ENCODE measurements at regions not wholly inside any gene's neighbourhood (a gene's known extent, or its start where the extent isn't known, plus 50 kb on each side); places are given as distances from the start of the nearest gene placed in this dataset.
"Not testable (repeated sequence)": the region's sequence is repeated elsewhere in the genome, so short reads cannot be mapped to it uniquely, and the experiment has no call there.

DNA sequence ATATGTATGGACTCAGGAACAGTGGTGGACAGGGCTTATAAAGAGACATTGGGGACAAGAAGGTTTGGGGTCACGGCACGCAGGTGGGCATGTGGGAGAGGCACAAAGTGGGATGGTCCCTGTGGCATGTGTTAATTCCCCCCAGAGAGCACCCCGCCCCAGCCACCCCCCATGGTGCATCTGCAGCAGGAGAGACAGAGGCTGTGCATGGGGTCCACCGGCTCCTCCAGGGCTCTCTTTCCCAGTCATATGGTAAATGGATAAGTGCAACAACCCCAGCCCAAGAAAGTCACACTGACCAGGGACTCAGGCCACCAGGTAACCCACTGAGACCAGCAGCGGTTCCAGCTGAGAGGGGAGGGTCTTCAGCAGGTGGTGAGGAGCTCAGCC, 242.1 kb downstream of the BCL11B start:
- H3K4me2 ChIP-seq (ENCODE audit: low read length) = no peak overlapping the region
- H3K9ac ChIP-seq (ENCODE audit: low read depth, low read length) = no peak overlapping the region
- H3K36me3 ChIP-seq (ENCODE audit: insufficient read depth, low read length) = no peaks in the 10 kb centered on the region
- H3K4me1 ChIP-seq (ENCODE audit: control insufficient read depth, insufficient read depth, low read length) = no peaks in the 10 kb centered on the region
- no peak overlapping the region for H3K4me3 ChIP-seq (ENCODE audit: low read length)
- no peaks in the 10 kb centered on the region for H3K9me3 ChIP-seq (replicated peaks; ENCODE audit: low read length)
- H3K27me3 ChIP-seq (ENCODE audit: control insufficient read depth, insufficient read depth, low read length) = no peaks in the 10 kb centered on the region

DNA sequence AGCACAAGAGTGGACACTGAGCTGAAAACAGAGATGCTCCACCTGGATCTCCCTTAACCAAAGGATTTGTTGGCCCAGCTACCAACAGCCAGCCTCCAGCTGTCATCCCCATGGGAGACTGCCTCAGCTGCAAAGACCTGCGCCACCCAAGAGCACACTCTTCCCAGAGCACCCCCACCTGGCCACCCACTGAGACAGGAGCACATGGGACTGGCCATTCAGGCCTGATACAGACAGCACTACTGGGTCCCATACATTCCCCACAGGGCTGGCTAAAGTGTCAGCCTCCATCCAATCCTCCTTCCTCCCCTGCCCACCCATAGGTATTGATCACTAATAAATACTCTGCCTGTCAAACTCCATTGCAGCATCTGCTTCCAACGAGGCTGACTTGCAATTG, 241.5 kb downstream of the BCL11B start:
- Histone ChIP-seq H3K9ac (ENCODE audit: low read depth, low read length) (no peak overlapping the region), H3K4me2 (ENCODE audit: low read length) (no peak overlapping the region), H3K9me3 (replicated peaks; ENCODE audit: low read length) (no peaks in the 10 kb centered on the region), H3K4me1 (ENCODE audit: control insufficient read depth, insufficient read depth, low read length) (peaks cover 5% of the 10 kb centered on the region), H3K27me3 (ENCODE audit: control insufficient read depth, insufficient read depth, low read length) (no peaks in the 10 kb centered on the region), H3K36me3 (ENCODE audit: insufficient read depth, low read length) (no peaks in the 10 kb centered on the region), H3K4me3 (ENCODE audit: low read length) (no peak overlapping the region)

DNA sequence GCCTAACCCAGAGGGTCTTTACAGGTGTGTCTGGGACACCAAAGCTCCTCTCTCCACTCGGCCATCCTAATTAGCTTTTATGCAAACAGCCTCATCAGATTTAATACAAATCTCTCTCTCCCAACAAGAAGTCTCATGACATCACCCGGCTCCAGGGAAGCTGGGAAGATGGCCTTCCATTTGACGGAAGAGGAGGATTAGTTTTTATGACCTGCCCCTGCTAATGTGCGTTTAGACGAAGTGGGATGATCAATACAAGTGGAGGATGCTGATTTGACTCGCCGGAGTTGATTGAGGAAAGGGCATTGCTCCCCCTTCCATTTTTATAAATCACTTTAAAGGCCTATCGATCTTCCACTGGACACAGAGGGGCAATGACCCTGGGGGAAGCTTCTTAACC, 239.2 kb downstream of the BCL11B start:
- Histone ChIP-seq H3K36me3 (ENCODE audit: insufficient read depth, low read length) (no peaks in the 10 kb centered on the region), H3K9me3 (replicated peaks; ENCODE audit: low read length) (no peaks in the 10 kb centered on the region), H3K4me1 (ENCODE audit: control insufficient read depth, insufficient read depth, low read length) (peaks cover 16% of the 10 kb centered on the region), H3K27me3 (ENCODE audit: control insufficient read depth, insufficient read depth, low read length) (no peaks in the 10 kb centered on the region), H3K4me3 (ENCODE audit: low read length) (no peak overlapping the region), H3K4me2 (ENCODE audit: low read length) (no peak overlapping the region), H3K9ac (ENCODE audit: low read depth, low read length) (no peak overlapping the region)

DNA sequence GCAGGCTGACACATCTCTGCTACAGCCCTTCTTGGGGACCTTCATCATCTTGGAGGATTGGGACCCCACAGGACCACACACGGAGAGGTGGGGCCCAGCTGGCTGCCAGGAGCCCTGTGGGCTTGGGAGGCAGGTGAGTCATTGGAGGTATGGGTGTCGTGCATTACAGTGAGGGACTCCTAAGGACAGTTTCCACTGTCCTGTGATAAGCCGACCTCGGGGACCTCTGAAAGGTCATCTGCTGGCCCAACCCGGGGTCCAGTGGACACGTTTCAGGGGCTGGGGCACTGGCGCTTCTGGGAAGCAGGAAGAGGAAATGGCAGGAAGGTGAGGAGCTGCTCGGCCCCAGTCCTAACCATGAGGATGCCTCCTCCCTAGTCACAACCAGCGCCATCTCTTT, 238.0 kb downstream of the BCL11B start:
- H3K27me3 ChIP-seq (ENCODE audit: control insufficient read depth, insufficient read depth, low read length) = no peaks in the 10 kb centered on the region
- H3K9ac ChIP-seq (ENCODE audit: low read depth, low read length) = no peak overlapping the region
- no peaks in the 10 kb centered on the region for H3K9me3 ChIP-seq (replicated peaks; ENCODE audit: low read length)
- peaks cover 16% of the 10 kb centered on the region for H3K4me1 ChIP-seq (ENCODE audit: control insufficient read depth, insufficient read depth, low read length)
- H3K36me3 ChIP-seq (ENCODE audit: insufficient read depth, low read length) = no peaks in the 10 kb centered on the region
- H3K4me2 ChIP-seq (ENCODE audit: low read length) = no peak overlapping the region
- no peak overlapping the region for H3K4me3 ChIP-seq (ENCODE audit: low read length)

DNA sequence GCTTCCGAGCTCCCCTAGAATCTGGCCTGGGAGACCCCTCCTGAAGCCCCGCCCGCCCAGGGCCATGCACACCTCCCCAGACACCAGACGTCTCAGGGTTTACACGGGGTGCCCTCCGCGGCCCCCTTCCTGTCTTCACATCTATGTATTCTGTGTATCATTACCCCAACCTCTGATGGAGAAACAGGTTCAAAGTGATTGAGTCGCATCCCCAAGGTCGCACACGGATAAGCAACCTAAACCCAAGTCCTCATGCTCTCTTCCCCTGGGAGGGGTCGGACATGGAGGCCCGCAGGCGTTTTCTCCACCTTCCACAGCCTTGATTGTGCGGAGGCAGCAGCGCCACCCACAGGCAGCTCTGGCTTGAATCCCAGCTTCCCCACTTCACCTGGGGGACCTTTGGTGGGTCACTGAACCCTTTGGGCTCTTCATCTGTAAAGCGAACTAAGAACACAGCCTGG, 237.3 kb downstream of the BCL11B start:
- Histone ChIP-seq H3K27me3 (ENCODE audit: control insufficient read depth, insufficient read depth, low read length) (no peaks in the 10 kb centered on the region), H3K4me3 (ENCODE audit: low read length) (no peak overlapping the region), H3K4me2 (ENCODE audit: low read length) (no peak overlapping the region), H3K4me1 (ENCODE audit: control insufficient read depth, insufficient read depth, low read length) (peaks cover 16% of the 10 kb centered on the region), H3K36me3 (ENCODE audit: insufficient read depth, low read length) (no peaks in the 10 kb centered on the region), H3K9me3 (replicated peaks; ENCODE audit: low read length) (no peaks in the 10 kb centered on the region), H3K9ac (ENCODE audit: low read depth, low read length) (no peak overlapping the region)

DNA sequence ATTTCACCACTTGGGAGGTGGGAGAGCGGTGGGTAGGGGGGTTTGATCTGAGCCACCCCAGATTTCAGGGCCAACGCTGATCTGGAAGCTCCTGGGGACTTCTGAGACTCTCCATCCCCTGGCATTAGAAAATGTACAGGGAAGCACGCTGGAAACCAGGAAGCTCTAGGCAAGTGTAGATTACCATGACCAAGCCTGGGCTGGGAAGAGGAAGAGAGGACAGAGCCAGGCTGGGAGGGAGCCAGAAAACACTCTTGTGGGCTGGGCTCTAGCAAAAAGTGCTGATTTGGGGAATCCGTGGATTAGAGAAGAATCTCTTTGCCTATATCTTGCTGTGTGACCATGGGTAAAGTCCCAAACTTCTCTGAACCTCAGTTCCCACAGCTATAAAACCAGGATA, 236.7 kb downstream of the BCL11B start:
- Histone ChIP-seq H3K27me3 (ENCODE audit: control insufficient read depth, insufficient read depth, low read length) (no peaks in the 10 kb centered on the region), H3K9me3 (replicated peaks; ENCODE audit: low read length) (no peaks in the 10 kb centered on the region), H3K4me2 (ENCODE audit: low read length) (peak overlapping the region; percentile 72), H3K4me1 (ENCODE audit: control insufficient read depth, insufficient read depth, low read length) (peaks cover 16% of the 10 kb centered on the region), H3K36me3 (ENCODE audit: insufficient read depth, low read length) (no peaks in the 10 kb centered on the region), H3K4me3 (ENCODE audit: low read length) (peak overlapping the region; percentile 59), H3K9ac (ENCODE audit: low read depth, low read length) (peak overlapping the region; percentile 71)

DNA sequence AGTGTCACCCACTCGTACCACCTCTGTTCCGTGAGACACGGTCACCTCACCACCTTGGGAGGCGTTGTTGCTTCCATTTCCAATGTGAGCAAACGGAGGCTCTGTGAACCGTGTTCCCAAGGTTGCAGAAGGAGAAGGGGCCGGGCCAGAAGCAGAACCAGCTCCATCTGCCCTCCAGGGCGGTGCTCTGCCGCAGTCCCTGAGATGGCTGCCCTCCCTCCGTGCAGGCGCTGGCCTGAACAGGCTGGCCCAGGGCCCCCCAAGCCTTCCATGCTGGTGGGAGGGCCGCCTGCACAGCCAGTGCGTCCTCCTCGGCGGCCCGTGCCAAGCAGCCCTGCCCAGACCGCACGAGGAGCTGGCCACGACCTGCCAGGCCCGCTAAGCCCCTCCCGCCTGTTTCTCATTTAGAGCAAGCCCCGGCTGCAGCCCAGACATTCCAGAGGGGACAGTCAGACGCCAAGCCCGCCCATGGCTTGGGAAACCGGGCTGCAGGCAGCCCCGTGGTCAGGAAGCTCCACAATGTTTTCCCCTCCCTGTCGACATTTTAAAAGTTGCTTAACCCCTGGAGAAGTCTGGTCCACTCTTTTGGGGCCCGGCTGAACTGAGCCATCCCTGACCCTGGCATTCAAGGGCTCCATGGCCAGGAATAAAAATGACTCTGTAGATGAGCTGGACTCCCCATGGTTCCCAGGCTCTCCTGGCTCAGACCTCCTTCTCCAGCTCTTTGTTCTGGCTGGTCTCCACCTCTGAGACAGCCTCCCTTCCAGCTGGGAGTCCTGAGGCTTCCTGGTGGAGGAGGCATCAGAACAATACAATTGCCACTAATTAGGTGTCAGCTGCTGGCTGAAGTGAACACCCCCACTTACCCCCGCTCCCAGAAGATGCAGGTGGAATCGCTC, 236.0 kb downstream of the BCL11B start:
- H3K36me3 ChIP-seq (ENCODE audit: insufficient read depth, low read length) = no peaks in the 10 kb centered on the region
- no peaks in the 10 kb centered on the region for H3K27me3 ChIP-seq (ENCODE audit: control insufficient read depth, insufficient read depth, low read length)
- H3K9me3 ChIP-seq (replicated peaks; ENCODE audit: low read length) = no peaks in the 10 kb centered on the region
- peak overlapping the region; percentile 71 for H3K9ac ChIP-seq (ENCODE audit: low read depth, low read length)
- H3K4me3 ChIP-seq (ENCODE audit: low read length) = peak overlapping the region; percentile 59
- H3K4me1 ChIP-seq (ENCODE audit: control insufficient read depth, insufficient read depth, low read length) = peaks cover 16% of the 10 kb centered on the region
- peak overlapping the region; percentile 72 for H3K4me2 ChIP-seq (ENCODE audit: low read length)

DNA sequence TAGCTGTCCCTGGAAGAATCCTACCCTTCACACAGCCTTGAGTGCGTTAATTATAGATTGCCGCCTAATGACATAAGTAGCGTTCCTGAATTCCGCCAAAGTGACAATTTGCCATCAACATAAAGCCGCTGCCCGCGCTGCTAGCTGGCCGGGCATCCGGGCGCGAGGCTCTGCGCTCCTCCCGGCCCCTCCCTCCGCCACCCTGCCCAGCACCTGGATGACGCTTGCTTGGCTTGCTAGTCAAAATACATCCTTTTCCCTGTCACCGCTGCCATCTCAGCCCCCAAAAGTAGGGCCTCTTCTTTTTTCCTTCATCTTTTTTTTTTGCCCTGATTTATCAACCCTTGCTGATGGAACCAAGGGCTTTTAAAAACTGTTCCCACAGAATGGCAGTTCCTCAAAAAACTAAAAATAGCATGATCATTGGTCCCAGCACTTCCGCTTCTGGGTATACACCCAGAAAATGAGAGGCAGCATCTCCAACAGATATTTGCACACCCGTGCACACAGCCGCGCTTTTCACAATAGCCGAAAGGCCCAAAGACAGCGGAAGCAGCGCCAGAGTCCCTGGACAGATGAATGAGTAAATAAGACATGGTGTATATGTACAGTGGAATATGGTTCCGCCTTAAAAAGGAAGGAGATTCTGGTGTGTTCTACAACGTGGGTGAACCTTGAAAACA, 235.2 kb downstream of the BCL11B start:
- no peaks in the 10 kb centered on the region for H3K9me3 ChIP-seq (replicated peaks; ENCODE audit: low read length)
- no peak overlapping the region for H3K4me3 ChIP-seq (ENCODE audit: low read length)
- H3K27me3 ChIP-seq (ENCODE audit: control insufficient read depth, insufficient read depth, low read length) = no peaks in the 10 kb centered on the region
- H3K9ac ChIP-seq (ENCODE audit: low read depth, low read length) = peak overlapping the region; percentile 71
- H3K4me1 ChIP-seq (ENCODE audit: control insufficient read depth, insufficient read depth, low read length) = peaks cover 16% of the 10 kb centered on the region
- H3K36me3 ChIP-seq (ENCODE audit: insufficient read depth, low read length) = no peaks in the 10 kb centered on the region
- peak overlapping the region; percentile 72 for H3K4me2 ChIP-seq (ENCODE audit: low read length)

DNA sequence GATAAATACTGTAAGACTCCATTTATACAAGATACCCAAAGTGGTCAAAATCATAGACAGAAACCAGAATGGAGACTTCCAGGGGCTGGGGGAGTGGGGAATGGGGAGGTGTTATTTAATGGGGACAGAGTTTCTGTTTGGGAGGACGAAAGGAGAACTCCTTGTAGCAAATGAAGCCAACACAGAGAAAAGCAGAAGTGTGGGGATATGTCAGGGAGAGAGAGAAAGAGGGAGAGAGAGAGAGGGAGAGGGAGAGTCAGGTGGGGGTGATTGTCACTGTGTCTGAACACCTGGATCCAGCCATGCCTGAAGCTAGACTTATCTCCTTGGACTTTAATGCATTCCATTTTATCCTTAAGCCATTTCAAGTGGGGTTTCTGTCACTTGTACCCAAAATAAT, 234.7 kb downstream of the BCL11B start:
- not testable (repeated sequence) for H3K27me3 ChIP-seq (ENCODE audit: control insufficient read depth, insufficient read depth, low read length); H3K9me3 ChIP-seq (replicated peaks; ENCODE audit: low read length); H3K4me2 ChIP-seq (ENCODE audit: low read length); H3K4me3 ChIP-seq (ENCODE audit: low read length); H3K9ac ChIP-seq (ENCODE audit: low read depth, low read length); H3K36me3 ChIP-seq (ENCODE audit: insufficient read depth, low read length)
- peaks cover 16% of the 10 kb centered on the region for H3K4me1 ChIP-seq (ENCODE audit: control insufficient read depth, insufficient read depth, low read length)

DNA sequence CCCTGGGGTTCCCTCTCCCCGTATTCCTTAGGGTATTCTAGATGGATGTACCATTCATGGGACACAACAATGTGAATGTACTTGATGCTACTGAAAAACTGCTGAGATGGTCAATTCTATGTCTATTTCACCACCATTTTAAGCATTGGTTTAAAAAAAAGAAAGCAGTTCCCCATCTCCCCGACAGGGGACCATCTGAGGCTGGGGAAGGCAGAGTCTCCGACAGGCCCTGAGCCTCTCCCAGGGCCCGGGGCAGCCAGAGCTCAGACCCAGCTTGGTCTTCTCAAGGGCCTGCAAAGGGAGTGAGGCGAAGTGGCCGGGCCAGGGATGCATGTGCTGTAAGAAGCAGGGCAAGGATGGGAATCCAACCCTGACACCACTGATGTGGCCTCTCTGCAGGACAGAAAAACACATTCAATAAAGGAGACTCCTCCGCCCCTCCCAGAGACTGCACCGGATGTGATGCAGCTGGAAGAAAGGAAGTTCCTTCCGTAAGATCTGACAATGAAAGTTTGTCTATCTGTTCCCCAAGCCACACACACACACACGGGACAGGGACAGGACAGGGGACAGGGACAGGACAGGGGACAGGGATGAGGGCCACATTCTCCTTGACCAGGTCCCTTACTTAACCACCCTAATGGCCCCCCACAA, 234.1 kb downstream of the BCL11B start:
- Histone ChIP-seq H3K27me3 (ENCODE audit: control insufficient read depth, insufficient read depth, low read length) (no peaks in the 10 kb centered on the region), H3K4me3 (ENCODE audit: low read length) (no peak overlapping the region), H3K4me2 (ENCODE audit: low read length) (no peak overlapping the region), H3K9me3 (replicated peaks; ENCODE audit: low read length) (no peaks in the 10 kb centered on the region), H3K4me1 (ENCODE audit: control insufficient read depth, insufficient read depth, low read length) (peaks cover 16% of the 10 kb centered on the region), H3K36me3 (ENCODE audit: insufficient read depth, low read length) (no peaks in the 10 kb centered on the region), H3K9ac (ENCODE audit: low read depth, low read length) (no peak overlapping the region)

DNA sequence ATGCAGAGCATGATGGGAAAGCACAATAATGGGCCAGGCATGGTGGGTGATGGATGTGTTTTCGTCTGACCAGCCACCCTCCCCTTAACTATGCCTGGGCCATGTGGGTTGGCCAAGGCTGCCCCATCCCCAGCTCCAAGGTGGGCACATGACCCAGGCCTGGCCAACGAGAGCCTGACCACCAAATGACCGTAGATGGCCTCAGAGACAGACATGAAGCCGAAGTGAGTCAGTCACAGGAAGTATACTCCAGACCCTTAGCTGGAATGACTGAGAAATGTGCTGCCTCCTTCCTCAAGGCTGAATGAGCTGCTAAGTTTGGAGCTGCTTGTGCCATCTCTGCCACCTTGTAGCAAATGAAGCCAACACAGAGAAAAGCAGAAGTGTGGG, 233.6 kb downstream of the BCL11B start:
- Histone ChIP-seq H3K27me3 (ENCODE audit: control insufficient read depth, insufficient read depth, low read length) (no peaks in the 10 kb centered on the region), H3K36me3 (ENCODE audit: insufficient read depth, low read length) (no peaks in the 10 kb centered on the region), H3K9ac (ENCODE audit: low read depth, low read length) (no peak overlapping the region), H3K4me2 (ENCODE audit: low read length) (no peak overlapping the region), H3K9me3 (replicated peaks; ENCODE audit: low read length) (no peaks in the 10 kb centered on the region), H3K4me1 (ENCODE audit: control insufficient read depth, insufficient read depth, low read length) (peaks cover 16% of the 10 kb centered on the region), H3K4me3 (ENCODE audit: low read length) (no peak overlapping the region)

All from skeletal muscle satellite cell (primary cell).